H1 (cell line): ENCODE measurements at regions not wholly inside any gene's neighbourhood (a gene's known extent, or its start where the extent isn't known, plus 50 kb on each side); places are given as distances from the start of the nearest gene placed in this dataset.
"Not testable (repeated sequence)": the region's sequence is repeated elsewhere in the genome, so short reads cannot be mapped to it uniquely, and the experiment has no call there.

ENCODE experiments used
- CTCF ChIA-PET: fragments of 300-600 bp; sonication (Branson Sonifier 250); formaldehyde crosslinking; loops from one replicate; lab custom pipeline; 2021; ENCODE audit not compliant: partially characterized antibody; lab: Charles Lee
- POLR2A ChIA-PET: fragments of 300-600 bp; sonication (Branson Sonifier 250); formaldehyde crosslinking; loops from one replicate; lab custom pipeline; 2021; ENCODE audit warnings: inconsistent platforms; ENCODE audit not compliant: partially characterized antibody; lab: Charles Lee
- DNase-seq, 2 experiments: peaks; one replicate each; pipeline versions ENCODE4 v3.0.0 to v3.0.0-alpha.2; 2010 to 2022; ENCODE audit warnings: low spot score in 2 of 2, low read depth in 1 of 2, mixed read lengths in 1 of 2
- FAIRE-seq: peaks from 2 replicates; lab custom pipeline; 2011; peaks lifted over from hg19 to GRCh38; lab: Jason Lieb, UNC
- H2AFZ ChIP-seq: 2 replicates; pipeline ENCODE4 v1.8.1; 2012; ENCODE audit warnings: low read length, inconsistent platforms
- H2AK5ac ChIP-seq: 2 replicates; pipeline ENCODE4 v1.6.1; 2013; ENCODE audit warnings: low read depth, low read length
- H2BK120ac ChIP-seq: replicated peaks from 2 replicates; pipeline ENCODE3; 2013; ENCODE audit warnings: low read depth, low read length, inconsistent platforms
- H2BK12ac ChIP-seq: 2 replicates; pipeline ENCODE4 v1.6.1; 2013; ENCODE audit warnings: low read depth, low read length
- H2BK15ac ChIP-seq: 2 replicates; pipeline ENCODE4 v1.6.1; 2013; ENCODE audit warnings: low read length
- H2BK20ac ChIP-seq: 2 replicates; pipeline ENCODE4 v1.6.1; 2013; ENCODE audit warnings: low read length
- H2BK5ac ChIP-seq: 2 replicates; pipeline ENCODE4 v1.6.1; 2013; ENCODE audit warnings: low read depth, low read length
- H3K14ac ChIP-seq: 2 replicates; pipeline ENCODE4 v1.6.1; 2013; ENCODE audit warnings: inconsistent platforms; ENCODE audit not compliant: insufficient read length
- H3K18ac ChIP-seq: 2 replicates; pipeline ENCODE4 v1.6.1; 2013; ENCODE audit warnings: low read length; ENCODE audit errors: extremely low read depth
- H3K23ac ChIP-seq: 2 replicates; pipeline ENCODE4 v1.6.1; 2013; ENCODE audit warnings: inconsistent platforms; ENCODE audit not compliant: insufficient read length
- H3K23me2 ChIP-seq: 2 replicates; pipeline ENCODE4 v1.6.1; 2013; ENCODE audit warnings: low read depth, low read length
- H3K27ac ChIP-seq: 2 replicates; pipeline ENCODE4 v1.6.1; 2011; ENCODE audit warnings: low read depth, low read length, inconsistent platforms
- H3K27me3 ChIP-seq, 4 experiments: replicated peaks in 1 of 4; 1 replicate in 1 of 4; 2 replicates in 3 of 4; pipeline versions ENCODE4 v1.6.1 to v1.8.1; 2011 to 2013; ENCODE audit warnings: low read length in 3 of 4, mild to moderate bottlenecking in 3 of 4, inconsistent platforms in 2 of 4, mixed read lengths in 2 of 4, moderate library complexity in 1 of 4; ENCODE audit not compliant: control insufficient read depth in 3 of 4, insufficient read depth in 3 of 4; ENCODE audit errors: extremely low read depth in 1 of 4
- H3K36me3 ChIP-seq, 4 experiments: 2 replicates each; pipeline versions ENCODE4 v1.6.1 to v1.8.1; 2011 to 2013; ENCODE audit warnings: mild to moderate bottlenecking in 4 of 4, low read length in 3 of 4, moderate library complexity in 2 of 4, control low read depth in 1 of 4, inconsistent platforms in 1 of 4; ENCODE audit not compliant: insufficient read depth in 4 of 4, control insufficient read depth in 2 of 4
- H3K4ac ChIP-seq: replicated peaks from 2 replicates; pipeline ENCODE3; 2013; ENCODE audit warnings: low read length, low read depth, mixed read lengths, inconsistent platforms; ENCODE audit not compliant: insufficient read length
- H3K4me1 ChIP-seq, 4 experiments: replicated peaks in 1 of 4; 1 replicate in 1 of 4; 2 replicates in 3 of 4; pipeline versions ENCODE4 v1.6.1 to v1.8.1; 2011 to 2013; ENCODE audit warnings: low read length in 3 of 4, inconsistent platforms in 2 of 4, mixed read lengths in 1 of 4; ENCODE audit not compliant: insufficient read depth in 4 of 4, control insufficient read depth in 3 of 4
- H3K4me2 ChIP-seq, 2 experiments: 2 replicates each; pipeline versions ENCODE4 v1.6.1 to v1.8.1; 2011 to 2013; ENCODE audit warnings: low read depth in 2 of 2, low read length in 2 of 2, control low read depth in 1 of 2, inconsistent platforms in 1 of 2, mild to moderate bottlenecking in 1 of 2; ENCODE audit not compliant: insufficient read depth in 1 of 2
- H3K4me3 ChIP-seq, 4 experiments: fragments of 200-600, 300-600 bp in 1 of 4; sonication (generic), shearing (Covaris generic), sonication (Bioruptor Twin) in 1 of 4; 2 replicates each; pipeline versions ENCODE4 v1.5.1 to v1.8.1; 2011 to 2016; ENCODE audit warnings: low read length in 4 of 4, low read depth in 3 of 4, control low read depth in 2 of 4, inconsistent platforms in 2 of 4, mild to moderate bottlenecking in 2 of 4, mixed read lengths in 1 of 4, moderate library complexity in 1 of 4; ENCODE audit not compliant: insufficient read depth in 2 of 4; ENCODE audit errors: extremely low read depth in 1 of 4
- H3K56ac ChIP-seq: replicated peaks from 2 replicates; pipeline ENCODE3; 2013; ENCODE audit warnings: low read depth, mild to moderate bottlenecking, mixed read lengths, low read length, inconsistent platforms; ENCODE audit not compliant: insufficient read length
- H3K79me1 ChIP-seq: 2 replicates; pipeline ENCODE4 v1.6.1; 2013; ENCODE audit warnings: low read depth, low read length, control low read depth
- H3K79me2 ChIP-seq, 2 experiments: 2 replicates each; pipeline versions ENCODE4 v1.6.1 to v1.8.1; 2012 to 2013; ENCODE audit warnings: low read length in 2 of 2, mild to moderate bottlenecking in 2 of 2, inconsistent platforms in 1 of 2; ENCODE audit not compliant: insufficient read depth in 2 of 2, control insufficient read depth in 1 of 2
- H3K9ac ChIP-seq, 4 experiments: replicated peaks in 1 of 4; 1 replicate in 1 of 4; 2 replicates in 3 of 4; pipeline versions ENCODE4 v1.6.1 to v1.8.1; 2011 to 2013; ENCODE audit warnings: low read depth in 3 of 4, low read length in 3 of 4, control low read depth in 2 of 4, mild to moderate bottlenecking in 2 of 4, moderate library complexity in 2 of 4, inconsistent platforms in 1 of 4; ENCODE audit errors: extremely low read depth in 1 of 4
- H3K9me3 ChIP-seq, 2 experiments: 2 replicates each; pipeline versions ENCODE4 v1.6.1 to v1.8.1; 2012 to 2013; ENCODE audit warnings: mild to moderate bottlenecking in 2 of 2, moderate library complexity in 2 of 2, control low read depth in 1 of 2, inconsistent platforms in 1 of 2, low read depth in 1 of 2, low read length in 1 of 2, mixed read lengths in 1 of 2; ENCODE audit not compliant: insufficient read depth in 2 of 2
- H4K20me1 ChIP-seq, 2 experiments: replicated peaks in 1 of 2; 2 replicates each; pipeline versions ENCODE3 to v1.8.1; 2011 to 2013; ENCODE audit warnings: inconsistent platforms in 2 of 2, low read length in 2 of 2, mild to moderate bottlenecking in 1 of 2; ENCODE audit not compliant: insufficient read depth in 2 of 2, control insufficient read depth in 1 of 2
- H4K5ac ChIP-seq: 2 replicates; pipeline ENCODE4 v1.6.1; 2013; ENCODE audit warnings: low read length, low read depth, mixed read lengths, inconsistent platforms; ENCODE audit not compliant: insufficient read length
- H4K8ac ChIP-seq: 2 replicates; pipeline ENCODE4 v1.8.0; 2013; ENCODE audit warnings: mild to moderate bottlenecking, moderate library complexity, low read length, inconsistent platforms; ENCODE audit not compliant: insufficient read depth; ENCODE audit errors: extremely low read depth
- H4K91ac ChIP-seq: replicated peaks from 2 replicates; pipeline ENCODE3; 2013; ENCODE audit warnings: low read length, mixed read lengths, inconsistent platforms; ENCODE audit not compliant: insufficient read length
- CHD2 ChIP-seq: IDR thresholded peaks from 2 replicates; pipeline ENCODE4 v1.6.1; 2012; ENCODE audit warnings: low read length, improper control_type of control experiment
- SIN3A ChIP-seq, 2 experiments: IDR thresholded peaks in 1 of 2; conservative IDR thresholded peaks in 1 of 2; 2 replicates each; pipeline ENCODE4 v1.6.1; 2011 to 2012; ENCODE audit warnings: low read length in 2 of 2, improper control_type of control experiment in 1 of 2, low read depth in 1 of 2, mild to moderate bottlenecking in 1 of 2
- WGBS, 2 experiments: shearing (Covaris generic) in 1 of 2; methylation state at CpG; one replicate each; pipeline versions ENCODE4 v1.1.6 to v1.1.7; 2013 to 2015; ENCODE audit warnings: low lambda C conversion rate in 2 of 2, mixed read lengths in 2 of 2, inconsistent platforms in 1 of 2, low coverage in 1 of 2, missing lambda C conversion rate in 1 of 2; ENCODE audit not compliant: insufficient replicate concordance in 2 of 2, insufficient coverage in 1 of 2, insufficient read length in 1 of 2; ENCODE audit errors: extremely low coverage in 1 of 2, missing lambda C conversion rate in 1 of 2; 5-methylcytosine and 5-hydroxymethylcytosine counted together
- TF ChIP-seq, protein P1 (sequence below): IDR thresholded peaks from 2 replicates; pipeline ENCODE4 v1.6.1; 2012; ENCODE audit warnings: low read length, inconsistent platforms
- TF ChIP-seq, protein P2 (sequence below): IDR thresholded peaks from 2 replicates; pipeline ENCODE4 v1.6.1; 2012; ENCODE audit warnings: inconsistent platforms
- TF ChIP-seq, protein P3 (sequence below): IDR thresholded peaks from 2 replicates; pipeline ENCODE4 v1.6.1; 2011; ENCODE audit warnings: low read length, improper control_type of control experiment

DNA sequence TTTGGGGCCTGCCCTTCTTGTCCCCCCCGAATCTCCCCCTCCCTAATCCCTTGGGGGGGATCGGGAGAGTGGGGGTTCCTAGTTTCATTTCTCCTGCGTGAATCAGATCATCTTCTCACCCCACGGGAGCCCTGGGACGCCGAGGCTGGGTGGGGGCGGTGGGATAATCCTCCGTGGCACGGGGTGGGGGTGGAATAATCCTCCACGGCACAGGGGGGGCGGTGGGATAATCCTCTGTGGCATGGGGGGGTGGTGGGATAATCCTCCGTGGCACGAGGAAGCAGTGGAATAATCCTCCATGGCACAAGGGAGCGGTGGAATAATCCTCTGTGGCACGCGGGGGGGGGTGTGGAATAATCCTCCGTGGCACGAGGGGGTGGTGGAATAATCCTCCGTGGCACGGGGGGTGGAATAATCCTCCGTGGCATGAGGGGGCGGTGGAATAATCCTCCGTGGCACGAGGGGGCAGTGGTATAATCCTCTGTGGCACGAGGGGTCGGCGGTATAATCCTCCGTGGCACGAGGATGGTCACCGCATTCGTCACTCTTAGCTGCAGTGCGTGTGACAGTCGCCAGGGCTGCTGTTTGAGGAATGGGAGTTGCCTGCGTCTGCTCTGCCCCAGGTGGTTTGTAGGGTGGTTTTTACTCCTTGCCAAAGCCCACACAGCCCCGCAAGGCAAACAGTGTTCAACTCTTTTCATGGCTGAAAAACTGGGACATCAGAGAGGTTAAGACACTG, 156.9 kb downstream of the LAT start (continued):
- TF ChIP-seq, protein P1, sequence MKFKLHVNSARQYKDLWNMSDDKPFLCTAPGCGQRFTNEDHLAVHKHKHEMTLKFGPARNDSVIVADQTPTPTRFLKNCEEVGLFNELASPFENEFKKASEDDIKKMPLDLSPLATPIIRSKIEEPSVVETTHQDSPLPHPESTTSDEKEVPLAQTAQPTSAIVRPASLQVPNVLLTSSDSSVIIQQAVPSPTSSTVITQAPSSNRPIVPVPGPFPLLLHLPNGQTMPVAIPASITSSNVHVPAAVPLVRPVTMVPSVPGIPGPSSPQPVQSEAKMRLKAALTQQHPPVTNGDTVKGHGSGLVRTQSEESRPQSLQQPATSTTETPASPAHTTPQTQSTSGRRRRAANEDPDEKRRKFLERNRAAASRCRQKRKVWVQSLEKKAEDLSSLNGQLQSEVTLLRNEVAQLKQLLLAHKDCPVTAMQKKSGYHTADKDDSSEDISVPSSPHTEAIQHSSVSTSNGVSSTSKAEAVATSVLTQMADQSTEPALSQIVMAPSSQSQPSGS = no peak
- TF ChIP-seq SIN3A (conservative IDR thresholded peaks at IDR 0.05 in 1 of 2, IDR thresholded peaks at IDR 0.05 in 1 of 2; ENCODE audit: low read depth in 1 of 2, low read length in 2 of 2) (no peak), CHD2 (no peak)
- TF ChIP-seq, protein P2, sequence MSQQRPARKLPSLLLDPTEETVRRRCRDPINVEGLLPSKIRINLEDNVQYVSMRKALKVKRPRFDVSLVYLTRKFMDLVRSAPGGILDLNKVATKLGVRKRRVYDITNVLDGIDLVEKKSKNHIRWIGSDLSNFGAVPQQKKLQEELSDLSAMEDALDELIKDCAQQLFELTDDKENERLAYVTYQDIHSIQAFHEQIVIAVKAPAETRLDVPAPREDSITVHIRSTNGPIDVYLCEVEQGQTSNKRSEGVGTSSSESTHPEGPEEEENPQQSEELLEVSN = no peak
- TF ChIP-seq, protein P3, sequence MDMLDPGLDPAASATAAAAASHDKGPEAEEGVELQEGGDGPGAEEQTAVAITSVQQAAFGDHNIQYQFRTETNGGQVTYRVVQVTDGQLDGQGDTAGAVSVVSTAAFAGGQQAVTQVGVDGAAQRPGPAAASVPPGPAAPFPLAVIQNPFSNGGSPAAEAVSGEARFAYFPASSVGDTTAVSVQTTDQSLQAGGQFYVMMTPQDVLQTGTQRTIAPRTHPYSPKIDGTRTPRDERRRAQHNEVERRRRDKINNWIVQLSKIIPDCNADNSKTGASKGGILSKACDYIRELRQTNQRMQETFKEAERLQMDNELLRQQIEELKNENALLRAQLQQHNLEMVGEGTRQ = no peak

DNA sequence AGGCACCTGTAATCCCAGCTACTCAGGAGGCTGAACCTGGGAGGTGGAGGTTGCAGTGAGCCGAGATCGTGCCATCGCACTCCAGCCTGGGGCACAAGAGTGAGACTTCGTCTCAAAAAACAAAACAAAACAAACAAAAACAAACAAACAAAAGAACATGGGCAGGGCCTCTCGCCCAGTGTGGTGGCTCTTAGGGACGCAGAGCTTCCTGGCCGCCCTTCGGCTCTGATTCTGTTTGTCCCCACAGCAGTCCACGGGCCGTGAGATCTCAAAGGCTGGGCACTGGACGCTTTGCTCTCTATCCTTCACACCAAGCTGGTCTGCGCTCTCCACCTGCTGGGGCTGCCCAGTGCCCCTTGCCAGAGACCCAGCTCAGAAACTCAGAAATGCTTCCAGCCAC, 156.3 kb downstream of the LAT start:
- H3K36me3 ChIP-seq, H2BK120ac ChIP-seq, H2BK15ac ChIP-seq, H3K79me1 ChIP-seq, H3K14ac ChIP-seq, H3K23ac ChIP-seq, H3K27ac ChIP-seq, H2BK20ac ChIP-seq, POLR2A ChIA-PET, H3K18ac ChIP-seq, H3K9me3 ChIP-seq, CTCF ChIA-PET, H4K8ac ChIP-seq, FAIRE-seq, H4K20me1 ChIP-seq, H3K27me3 ChIP-seq, H4K5ac ChIP-seq, H2AFZ ChIP-seq, H3K9ac ChIP-seq, H2BK12ac ChIP-seq, H3K79me2 ChIP-seq, H3K4me1 ChIP-seq, H2BK5ac ChIP-seq, H3K56ac ChIP-seq, DNase-seq, H2AK5ac ChIP-seq, H3K4me2 ChIP-seq, H3K4ac ChIP-seq, H4K91ac ChIP-seq, H3K4me3 ChIP-seq, H3K23me2 ChIP-seq: not testable (repeated sequence)
- 88% methylated on average over 11 of the region's 12 CpGs; no CpG with 5 or more reads in 1 of the 2 experiments for WGBS, 2 experiments
